ENCODE measurements at regions not wholly inside any gene's neighbourhood (a gene's known extent, or its start where the extent isn't known, plus 50 kb on each side); places are given as distances from the start of the nearest gene placed in this dataset.

DNA sequence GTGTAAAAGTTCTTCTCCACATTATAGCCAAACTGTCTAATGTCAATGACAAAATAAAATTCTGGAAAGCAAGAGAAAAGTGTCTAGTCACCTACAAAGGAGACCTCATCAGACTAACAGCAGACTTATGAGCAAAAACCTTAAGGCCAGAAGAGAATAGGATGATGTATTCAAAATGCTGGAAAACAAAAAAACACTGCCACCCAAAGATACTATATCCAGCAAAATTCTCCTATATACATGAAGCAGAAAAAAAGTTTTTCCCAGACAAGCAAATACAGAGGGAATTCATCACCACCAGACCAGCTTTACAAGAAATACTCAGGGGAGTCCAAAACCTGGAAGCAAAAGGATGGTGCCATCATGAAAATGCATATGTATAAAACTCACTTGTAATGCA lies 755.6 kb upstream of the CITED2 start:
- TF ChIP-seq EZH2phosphoT487 (IDR thresholded peaks at IDR 0.05; ENCODE audit: low read length) (no peak), EZH2 (optimal IDR thresholded peaks at IDR 0.05; ENCODE audit: low read depth, low read length) (no peak)
- TF ChIP-seq, protein P1, sequence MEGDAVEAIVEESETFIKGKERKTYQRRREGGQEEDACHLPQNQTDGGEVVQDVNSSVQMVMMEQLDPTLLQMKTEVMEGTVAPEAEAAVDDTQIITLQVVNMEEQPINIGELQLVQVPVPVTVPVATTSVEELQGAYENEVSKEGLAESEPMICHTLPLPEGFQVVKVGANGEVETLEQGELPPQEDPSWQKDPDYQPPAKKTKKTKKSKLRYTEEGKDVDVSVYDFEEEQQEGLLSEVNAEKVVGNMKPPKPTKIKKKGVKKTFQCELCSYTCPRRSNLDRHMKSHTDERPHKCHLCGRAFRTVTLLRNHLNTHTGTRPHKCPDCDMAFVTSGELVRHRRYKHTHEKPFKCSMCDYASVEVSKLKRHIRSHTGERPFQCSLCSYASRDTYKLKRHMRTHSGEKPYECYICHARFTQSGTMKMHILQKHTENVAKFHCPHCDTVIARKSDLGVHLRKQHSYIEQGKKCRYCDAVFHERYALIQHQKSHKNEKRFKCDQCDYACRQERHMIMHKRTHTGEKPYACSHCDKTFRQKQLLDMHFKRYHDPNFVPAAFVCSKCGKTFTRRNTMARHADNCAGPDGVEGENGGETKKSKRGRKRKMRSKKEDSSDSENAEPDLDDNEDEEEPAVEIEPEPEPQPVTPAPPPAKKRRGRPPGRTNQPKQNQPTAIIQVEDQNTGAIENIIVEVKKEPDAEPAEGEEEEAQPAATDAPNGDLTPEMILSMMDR (IDR thresholded peaks at IDR 0.05; ENCODE audit: low read length), result no peak
- H2AFZ ChIP-seq (ENCODE audit: low read length), result no peak overlapping the region
- no peaks in the 10 kb centered on the region for H3K9me2 ChIP-seq (replicated peaks; ENCODE audit: insufficient read depth, low read length)
- no peaks in the 10 kb centered on the region for H3K36me3 ChIP-seq (replicated peaks; ENCODE audit: insufficient read depth, low read length)
- no peaks in the 10 kb centered on the region for H3K27me3 ChIP-seq (replicated peaks; ENCODE audit: insufficient read depth, low read length)
- H3K79me2 ChIP-seq (ENCODE audit: low read length), result no peaks in the 10 kb centered on the region
- no peaks in the 10 kb centered on the region for H3K4me1 ChIP-seq (ENCODE audit: low read length)
- no peak overlapping the region for H3K4me3 ChIP-seq (ENCODE audit: low read length)
- no peak for DNase-seq
- no peak overlapping the region for H3K27ac ChIP-seq (ENCODE audit: low read length)
- H3K9me3 ChIP-seq (replicated peaks; ENCODE audit: insufficient read depth, low read length), result no peaks in the 10 kb centered on the region
- H3K4me2 ChIP-seq (ENCODE audit: low read depth, low read length), result no peak overlapping the region
- no peaks in the 10 kb centered on the region for H3F3A ChIP-seq (ENCODE audit: insufficient read depth, low read length)
- H4K20me1 ChIP-seq (ENCODE audit: insufficient read depth, low read length), result no peaks in the 10 kb centered on the region
- no peak overlapping the region for H3K9ac ChIP-seq (ENCODE audit: low read length)

DNA sequence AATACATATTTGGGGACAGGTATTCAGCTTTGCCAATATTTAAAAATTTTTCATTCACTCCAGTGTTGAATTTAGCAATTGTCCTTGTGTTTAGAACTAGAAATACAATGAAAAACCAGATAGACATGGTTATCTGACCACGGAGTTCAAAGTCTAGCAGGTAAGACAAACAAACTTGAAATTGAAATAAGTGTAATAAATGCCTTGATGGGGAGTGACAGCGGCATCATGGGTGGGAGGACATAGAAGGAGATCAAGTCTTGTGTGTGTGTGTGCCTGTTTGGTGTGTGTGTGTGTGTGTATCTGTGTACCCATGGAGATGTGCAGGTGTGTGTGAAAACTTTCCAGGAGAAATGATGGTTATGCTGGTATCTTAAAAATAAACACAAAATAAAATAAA lies 750.0 kb upstream of the CITED2 start:
- Histone ChIP-seq H2AFZ (ENCODE audit: low read length) (no peak overlapping the region), H3K9ac (ENCODE audit: low read length) (no peak overlapping the region), H3K79me2 (ENCODE audit: low read length) (no peaks in the 10 kb centered on the region), H3K36me3 (replicated peaks; ENCODE audit: insufficient read depth, low read length) (no peaks in the 10 kb centered on the region), H3K27ac (ENCODE audit: low read length) (no peak overlapping the region), H3F3A (ENCODE audit: insufficient read depth, low read length) (no peaks in the 10 kb centered on the region), H3K4me3 (ENCODE audit: low read length) (no peak overlapping the region), H3K9me3 (replicated peaks; ENCODE audit: insufficient read depth, low read length) (no peaks in the 10 kb centered on the region), H3K4me2 (ENCODE audit: low read depth, low read length) (no peak overlapping the region), H3K4me1 (ENCODE audit: low read length) (no peaks in the 10 kb centered on the region), H3K9me2 (replicated peaks; ENCODE audit: insufficient read depth, low read length) (no peaks in the 10 kb centered on the region), H3K27me3 (replicated peaks; ENCODE audit: insufficient read depth, low read length) (no peaks in the 10 kb centered on the region), H4K20me1 (ENCODE audit: insufficient read depth, low read length) (no peaks in the 10 kb centered on the region)
- DNase-seq, result no peak
- TF ChIP-seq EZH2 (optimal IDR thresholded peaks at IDR 0.05; ENCODE audit: low read depth, low read length) (no peak), EZH2phosphoT487 (IDR thresholded peaks at IDR 0.05; ENCODE audit: low read length) (no peak)
- TF ChIP-seq, protein P1 (IDR thresholded peaks at IDR 0.05; ENCODE audit: low read length), result no peak

DNA sequence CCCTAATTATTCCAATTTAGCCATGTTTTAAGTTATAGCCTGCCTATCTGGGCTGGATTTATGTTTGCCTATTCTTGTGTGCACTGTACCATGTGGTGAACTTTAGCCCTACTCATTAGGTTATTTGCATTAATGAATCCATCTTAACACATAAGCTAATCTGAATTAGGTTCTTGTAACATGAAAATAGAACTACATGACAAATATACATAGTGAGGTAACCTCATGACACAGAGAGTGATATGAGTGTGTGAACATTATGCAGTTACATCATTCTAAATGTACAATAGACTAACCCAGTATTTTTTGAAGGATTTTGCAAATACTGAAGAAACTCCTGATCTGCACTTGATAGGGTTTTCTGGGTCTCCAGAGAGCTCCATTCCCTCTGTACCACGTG lies 733.7 kb upstream of the CITED2 start:
- Histone ChIP-seq H3K9me3 (replicated peaks; ENCODE audit: insufficient read depth, low read length) (no peaks in the 10 kb centered on the region), H3K4me2 (ENCODE audit: low read depth, low read length) (no peak overlapping the region), H3K79me2 (ENCODE audit: low read length) (no peaks in the 10 kb centered on the region), H3K27me3 (replicated peaks; ENCODE audit: insufficient read depth, low read length) (no peaks in the 10 kb centered on the region), H3K27ac (ENCODE audit: low read length) (no peak overlapping the region), H3K4me3 (ENCODE audit: low read length) (no peak overlapping the region), H3F3A (ENCODE audit: insufficient read depth, low read length) (no peaks in the 10 kb centered on the region), H3K9me2 (replicated peaks; ENCODE audit: insufficient read depth, low read length) (no peaks in the 10 kb centered on the region), H3K4me1 (ENCODE audit: low read length) (no peaks in the 10 kb centered on the region), H4K20me1 (ENCODE audit: insufficient read depth, low read length) (no peaks in the 10 kb centered on the region), H3K36me3 (replicated peaks; ENCODE audit: insufficient read depth, low read length) (no peaks in the 10 kb centered on the region), H2AFZ (ENCODE audit: low read length) (no peak overlapping the region), H3K9ac (ENCODE audit: low read length) (no peak overlapping the region)
- DNase-seq, result no peak
- no peak for TF ChIP-seq EZH2 (optimal IDR thresholded peaks at IDR 0.05; ENCODE audit: low read depth, low read length)
- no peak for TF ChIP-seq EZH2phosphoT487 (IDR thresholded peaks at IDR 0.05; ENCODE audit: low read length)
- TF ChIP-seq, protein P1 (IDR thresholded peaks at IDR 0.05; ENCODE audit: low read length), result no peak
